Right atrium auricular region (tissue), 2 donors: ENCODE measurements at regions not wholly inside any gene's neighbourhood (a gene's known extent, or its start where the extent isn't known, plus 50 kb on each side); places are given as distances from the start of the nearest gene placed in this dataset.

Experiments
- DNase-seq: peaks from one replicate; pipeline ENCODE4 v3.0.0-alpha.2; 2019; ENCODE audit warnings: low spot score
- H3K27ac ChIP-seq, 2 donors: fragments of 200-600 bp; sonication (generic); 1 replicate in 1 of 2; 2 replicates in 1 of 2; pipeline ENCODE4 v1.5.1; 2016 to 2019
- H3K27me3 ChIP-seq, 2 donors: fragments of 200-600 bp; sonication (generic); one replicate each; pipeline versions ENCODE4 v1.5.1 to v1.6.0; 2017 to 2019
- H3K36me3 ChIP-seq: fragments of 200-600 bp; sonication (generic); one replicate; pipeline ENCODE4 v1.5.1; 2016
- H3K4me1 ChIP-seq, 2 donors: fragments of 200-600 bp; sonication (generic); one replicate each; pipeline versions ENCODE4 v1.5.1 to v1.6.0; 2017 to 2019
- H3K4me3 ChIP-seq, 2 donors: fragments of 200-600 bp; sonication (generic); 1 replicate in 1 of 2; 2 replicates in 1 of 2; pipeline ENCODE4 v1.5.1; 2017 to 2019; ENCODE audit warnings: mild to moderate bottlenecking in 1 of 2, moderate library complexity in 1 of 2
- H3K9me3 ChIP-seq, 2 donors: fragments of 200-600 bp; sonication (generic); one replicate each; pipeline ENCODE4 v1.5.1; 2019
- TF ChIP-seq, protein P1 (sequence below), 2 donors: fragments of 200-600 bp; sonication (generic); IDR thresholded peaks; one replicate each; pipeline ENCODE4 v1.5.1; 2019; ENCODE audit warnings: antibody characterized with exemption in 2 of 2

DNA sequence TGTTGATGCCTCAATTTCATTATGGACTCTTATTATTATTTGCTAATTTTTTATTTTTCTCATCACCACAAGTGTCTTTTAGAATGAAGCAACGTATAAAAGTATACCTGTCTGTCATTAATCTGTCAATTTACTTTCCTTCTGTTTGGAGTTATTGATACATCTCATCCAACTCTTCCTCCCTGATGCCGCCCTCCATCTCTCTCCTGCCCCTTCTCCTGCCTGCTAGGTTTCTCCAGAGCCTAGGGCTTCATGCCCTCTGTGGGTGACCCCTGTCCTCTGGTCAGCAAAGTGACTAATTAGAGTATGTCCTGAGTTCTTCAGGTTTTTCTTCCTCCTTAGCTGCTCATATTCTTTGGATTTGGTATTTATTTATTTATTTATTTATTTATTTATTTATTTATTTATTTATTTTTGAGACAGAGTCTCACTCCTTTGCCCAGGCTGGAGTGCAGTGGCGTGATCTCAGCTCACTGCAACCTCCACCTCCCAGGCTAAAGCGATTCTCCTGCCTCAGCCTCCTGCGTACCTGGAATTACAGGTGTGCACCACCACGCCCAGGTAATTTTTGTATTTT is 162.5 kb upstream of the MYCN start:
- no peak overlapping the region for H3K27ac ChIP-seq
- no peaks in the 10 kb centered on the region for H3K4me1 ChIP-seq
- no peaks in the 10 kb centered on the region for H3K36me3 ChIP-seq
- TF ChIP-seq, protein P1, sequence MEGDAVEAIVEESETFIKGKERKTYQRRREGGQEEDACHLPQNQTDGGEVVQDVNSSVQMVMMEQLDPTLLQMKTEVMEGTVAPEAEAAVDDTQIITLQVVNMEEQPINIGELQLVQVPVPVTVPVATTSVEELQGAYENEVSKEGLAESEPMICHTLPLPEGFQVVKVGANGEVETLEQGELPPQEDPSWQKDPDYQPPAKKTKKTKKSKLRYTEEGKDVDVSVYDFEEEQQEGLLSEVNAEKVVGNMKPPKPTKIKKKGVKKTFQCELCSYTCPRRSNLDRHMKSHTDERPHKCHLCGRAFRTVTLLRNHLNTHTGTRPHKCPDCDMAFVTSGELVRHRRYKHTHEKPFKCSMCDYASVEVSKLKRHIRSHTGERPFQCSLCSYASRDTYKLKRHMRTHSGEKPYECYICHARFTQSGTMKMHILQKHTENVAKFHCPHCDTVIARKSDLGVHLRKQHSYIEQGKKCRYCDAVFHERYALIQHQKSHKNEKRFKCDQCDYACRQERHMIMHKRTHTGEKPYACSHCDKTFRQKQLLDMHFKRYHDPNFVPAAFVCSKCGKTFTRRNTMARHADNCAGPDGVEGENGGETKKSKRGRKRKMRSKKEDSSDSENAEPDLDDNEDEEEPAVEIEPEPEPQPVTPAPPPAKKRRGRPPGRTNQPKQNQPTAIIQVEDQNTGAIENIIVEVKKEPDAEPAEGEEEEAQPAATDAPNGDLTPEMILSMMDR (IDR thresholded peaks at IDR 0.05): no peak
- DNase-seq: no peak
- H3K27me3 ChIP-seq: no peaks in the 10 kb centered on the region
- no peaks in the 10 kb centered on the region for H3K9me3 ChIP-seq
- no peak overlapping the region for H3K4me3 ChIP-seq

DNA sequence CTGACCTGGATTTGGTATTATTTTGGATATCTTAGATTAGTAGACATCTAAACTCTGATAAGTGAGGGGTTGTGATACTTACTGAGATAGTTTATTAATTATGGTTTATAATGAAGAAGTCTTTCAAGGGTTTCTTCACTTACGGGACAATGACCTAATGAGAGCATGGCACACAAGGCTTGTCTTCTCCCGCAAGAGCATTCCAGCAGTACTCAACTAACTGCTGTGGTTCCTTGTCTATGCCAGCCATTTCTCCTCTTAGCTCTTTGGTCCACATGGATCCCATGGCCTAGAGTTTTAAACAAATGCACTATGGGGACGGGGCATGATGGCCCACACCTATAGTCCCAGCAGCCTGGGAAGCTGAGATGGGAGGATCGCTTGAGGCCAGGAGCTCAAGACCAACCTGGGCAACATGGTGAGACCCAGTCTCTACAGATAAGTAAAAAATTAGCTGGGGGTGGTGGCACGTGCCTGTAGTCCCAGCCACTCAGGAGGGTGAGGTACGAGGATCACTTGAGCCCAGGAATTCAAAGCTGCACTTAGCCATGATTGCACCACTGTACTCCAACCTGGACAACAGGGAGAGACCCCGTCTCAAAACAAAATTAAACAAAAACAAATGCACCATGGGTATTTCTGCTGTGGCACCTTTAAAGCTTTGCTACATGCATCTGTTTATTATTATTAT is 161.7 kb upstream of the MYCN start:
- H3K36me3 ChIP-seq: no peaks in the 10 kb centered on the region
- no peak for DNase-seq
- no peak overlapping the region for H3K4me3 ChIP-seq
- H3K27ac ChIP-seq: no peak overlapping the region
- no peaks in the 10 kb centered on the region for H3K27me3 ChIP-seq
- TF ChIP-seq, protein P1 (IDR thresholded peaks at IDR 0.05): no peak
- H3K9me3 ChIP-seq: no peaks in the 10 kb centered on the region
- H3K4me1 ChIP-seq: no peaks in the 10 kb centered on the region

DNA sequence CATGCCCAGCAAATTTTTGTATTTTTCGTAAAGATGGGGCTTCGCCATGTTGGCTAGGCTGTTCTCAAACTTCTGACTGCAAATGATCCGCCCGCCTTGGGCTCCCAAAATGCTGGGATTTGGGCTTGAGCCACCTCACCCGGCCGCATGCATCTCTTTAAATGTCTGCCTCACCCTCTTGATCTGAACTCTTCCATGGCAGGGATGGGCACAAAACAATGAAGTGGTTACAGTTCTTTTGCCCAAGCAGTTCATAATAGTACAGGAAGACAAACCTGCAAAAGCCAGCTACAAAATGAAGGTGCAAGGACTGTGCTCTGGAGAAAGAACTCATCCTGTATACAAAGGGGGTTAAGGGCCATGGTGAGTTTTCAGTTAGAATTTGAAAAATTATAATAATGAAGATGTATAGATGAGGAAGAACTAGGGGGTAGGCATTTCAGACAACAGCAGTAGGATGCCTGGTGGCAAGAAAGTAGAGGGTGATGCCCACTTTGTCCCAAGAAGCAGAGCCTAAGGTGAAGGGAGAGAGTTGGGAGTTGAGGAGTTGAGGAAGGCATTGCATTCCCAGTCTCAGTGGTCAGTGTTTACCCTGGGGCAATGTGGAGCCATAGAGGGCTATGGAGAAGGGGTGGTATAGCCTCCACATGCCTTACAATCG is 160.8 kb upstream of the MYCN start:
- H3K9me3 ChIP-seq: no peaks in the 10 kb centered on the region
- no peaks in the 10 kb centered on the region for H3K27me3 ChIP-seq
- no peaks in the 10 kb centered on the region for H3K36me3 ChIP-seq
- DNase-seq: no peak
- H3K4me3 ChIP-seq: no peak overlapping the region
- H3K27ac ChIP-seq: no peak overlapping the region
- TF ChIP-seq, protein P1 (IDR thresholded peaks at IDR 0.05): no peak
- H3K4me1 ChIP-seq: no peaks in the 10 kb centered on the region

DNA sequence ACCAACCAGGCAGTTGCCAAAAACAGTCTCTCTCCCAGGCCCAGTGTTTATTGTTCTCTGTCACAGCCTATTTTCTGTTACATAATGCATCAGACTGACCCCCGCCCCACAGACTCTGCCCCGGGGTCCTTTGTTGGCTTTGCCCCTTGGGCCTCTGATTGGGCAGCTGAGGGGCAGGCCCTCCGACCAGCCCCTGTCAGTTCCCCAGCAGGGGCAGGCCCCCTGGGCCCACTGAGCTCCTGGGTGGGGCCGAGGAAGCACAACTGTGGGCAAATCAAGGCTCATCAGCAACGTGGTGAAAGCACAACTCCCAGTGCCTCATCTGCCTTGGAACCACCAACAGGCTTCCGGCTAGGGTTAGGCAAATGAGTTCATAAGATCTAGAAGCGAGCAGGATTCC is 160.1 kb upstream of the MYCN start:
- Histone ChIP-seq H3K9me3 (no peaks in the 10 kb centered on the region), H3K36me3 (no peaks in the 10 kb centered on the region), H3K27me3 (no peaks in the 10 kb centered on the region), H3K4me3 (no peak overlapping the region), H3K27ac (no peak overlapping the region), H3K4me1 (no peaks in the 10 kb centered on the region)
- TF ChIP-seq, protein P1 (IDR thresholded peaks at IDR 0.05): no peak
- no peak for DNase-seq

DNA sequence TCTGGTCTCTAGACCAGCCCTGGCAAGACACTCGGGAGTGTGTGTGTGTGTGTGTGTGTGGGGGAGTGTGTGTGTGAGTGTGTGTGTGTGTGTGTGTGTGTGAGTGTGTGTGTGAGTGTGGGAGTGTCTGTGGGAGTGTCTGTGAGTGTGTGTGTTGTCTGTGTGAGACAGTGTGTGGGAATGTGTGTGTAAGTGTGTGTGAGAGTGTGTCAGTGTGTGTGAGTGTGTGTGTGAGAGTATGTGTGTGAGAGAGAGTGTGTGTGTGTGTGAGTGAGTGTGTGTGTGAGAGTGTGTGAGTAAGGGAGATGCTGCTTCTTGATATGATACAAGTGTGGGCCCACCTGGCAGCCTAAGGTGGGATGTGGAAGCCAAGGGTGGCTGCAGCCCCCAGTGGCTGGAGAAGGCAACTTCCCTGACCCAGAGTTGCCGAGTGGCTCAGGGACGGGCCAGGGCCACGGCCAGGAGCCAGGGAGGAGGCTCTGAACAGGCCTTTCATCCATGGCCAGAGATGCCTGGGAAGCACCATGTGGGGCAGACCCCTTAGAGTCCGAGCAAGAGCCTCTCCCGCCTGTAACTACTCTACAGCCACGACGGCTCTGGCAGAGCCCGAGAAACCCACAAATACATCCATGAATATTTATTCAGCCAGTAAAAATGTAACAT is 159.3 kb upstream of the MYCN start:
- Histone ChIP-seq H3K4me3 (no peak overlapping the region), H3K4me1 (no peaks in the 10 kb centered on the region), H3K27ac (no peak overlapping the region), H3K36me3 (no peaks in the 10 kb centered on the region), H3K9me3 (no peaks in the 10 kb centered on the region), H3K27me3 (no peaks in the 10 kb centered on the region)
- TF ChIP-seq, protein P1 (IDR thresholded peaks at IDR 0.05): no peak
- DNase-seq: no peak
